Chondrocyte (in vitro differentiated cells): ENCODE measurements at regions not wholly inside any gene's neighbourhood (a gene's known extent, or its start where the extent isn't known, plus 50 kb on each side); places are given as distances from the start of the nearest gene placed in this dataset.

Experiments
- DNase-seq: peaks from one replicate; pipeline ENCODE4 v3.0.0; 2021; ENCODE audit warnings: mixed read lengths, low spot score
- H3K27ac Mint-ChIP-seq: one replicate; pipeline ENCODE4 v1.8.0; 2021; ENCODE audit warnings: mild to moderate bottlenecking, moderate library complexity, mixed read lengths; ENCODE audit not compliant: unreplicated experiment
- H3K27me3 Mint-ChIP-seq: 2 replicates; pipeline ENCODE4 v1.8.0; 2021; ENCODE audit warnings: low read depth, mixed read lengths
- H3K36me3 Mint-ChIP-seq: 2 replicates; pipeline ENCODE4 v1.8.0; 2021; ENCODE audit warnings: low read depth, mixed read lengths
- H3K4me1 Mint-ChIP-seq: 2 replicates; pipeline ENCODE4 v1.8.0; 2021; ENCODE audit warnings: low read depth, mild to moderate bottlenecking, mixed read lengths
- H3K4me3 Mint-ChIP-seq: one replicate; pipeline ENCODE4 v1.8.0; 2021; ENCODE audit warnings: mild to moderate bottlenecking, moderate library complexity, mixed read lengths; ENCODE audit not compliant: unreplicated experiment
- H3K9me3 Mint-ChIP-seq: 2 replicates; pipeline ENCODE4 v1.8.0; 2021; ENCODE audit warnings: low read depth, mixed read lengths
- CTCF ChIP-seq: fragments of 200-600 bp; sonication (generic); IDR thresholded peaks from 2 replicates; pipeline ENCODE4 v1.5.0; 2021; ENCODE audit warnings: antibody characterized with exemption, mild to moderate bottlenecking, moderate library complexity

DNA sequence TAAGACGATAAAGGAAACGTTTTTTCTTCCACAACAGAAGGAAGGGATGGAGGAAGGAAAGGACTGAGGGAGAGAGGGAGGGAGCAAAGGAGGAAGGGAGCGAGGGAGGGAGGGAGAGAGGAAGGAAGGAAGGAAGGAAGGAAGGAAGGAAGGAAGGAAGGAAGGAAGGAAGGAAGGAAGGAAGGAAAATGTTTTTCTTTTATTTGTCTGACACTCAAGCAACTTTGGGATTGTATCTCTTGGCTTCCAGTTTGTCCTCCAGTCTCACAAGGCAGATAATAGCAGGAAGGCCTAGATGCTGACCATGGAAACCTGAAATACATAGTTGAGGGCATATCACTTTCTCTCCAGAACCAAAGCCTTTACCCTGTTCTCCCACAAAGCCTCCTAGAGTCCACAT is 226.7 kb downstream of the ZNF674 start:
- H3K27me3 Mint-ChIP-seq = no peaks in the 10 kb centered on the region
- H3K36me3 Mint-ChIP-seq = no peaks in the 10 kb centered on the region
- H3K4me1 Mint-ChIP-seq = no peaks in the 10 kb centered on the region
- TF ChIP-seq CTCF = no peak
- no peak overlapping the region for H3K27ac Mint-ChIP-seq
- peaks cover 5% of the 10 kb centered on the region for H3K9me3 Mint-ChIP-seq
- no peak overlapping the region for H3K4me3 Mint-ChIP-seq
- no peak for DNase-seq

DNA sequence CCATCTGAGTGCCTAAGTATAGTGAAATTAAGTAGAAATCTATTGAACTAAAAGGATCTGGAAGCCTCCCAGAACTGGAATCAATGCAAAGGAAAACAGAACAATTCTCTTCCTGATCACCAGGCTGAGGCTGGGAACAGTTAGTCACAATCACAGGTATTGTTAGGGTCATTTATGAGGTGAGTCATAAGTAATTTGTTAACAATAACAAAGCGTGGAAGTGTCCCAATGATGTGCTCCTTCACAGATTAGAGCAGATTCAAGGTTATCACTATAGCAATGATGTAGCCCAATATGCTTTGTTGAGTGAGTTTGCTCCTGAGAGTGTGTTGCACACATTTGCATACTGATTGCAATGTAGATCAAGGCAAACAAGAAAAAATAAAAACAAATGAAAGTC is 228.1 kb downstream of the ZNF674 start:
- no peak for DNase-seq
- no peak overlapping the region for H3K27ac Mint-ChIP-seq
- H3K27me3 Mint-ChIP-seq = no peaks in the 10 kb centered on the region
- TF ChIP-seq CTCF = no peak
- H3K36me3 Mint-ChIP-seq = no peaks in the 10 kb centered on the region
- H3K4me1 Mint-ChIP-seq = peaks cover 3% of the 10 kb centered on the region
- no peaks in the 10 kb centered on the region for H3K9me3 Mint-ChIP-seq
- no peak overlapping the region for H3K4me3 Mint-ChIP-seq

DNA sequence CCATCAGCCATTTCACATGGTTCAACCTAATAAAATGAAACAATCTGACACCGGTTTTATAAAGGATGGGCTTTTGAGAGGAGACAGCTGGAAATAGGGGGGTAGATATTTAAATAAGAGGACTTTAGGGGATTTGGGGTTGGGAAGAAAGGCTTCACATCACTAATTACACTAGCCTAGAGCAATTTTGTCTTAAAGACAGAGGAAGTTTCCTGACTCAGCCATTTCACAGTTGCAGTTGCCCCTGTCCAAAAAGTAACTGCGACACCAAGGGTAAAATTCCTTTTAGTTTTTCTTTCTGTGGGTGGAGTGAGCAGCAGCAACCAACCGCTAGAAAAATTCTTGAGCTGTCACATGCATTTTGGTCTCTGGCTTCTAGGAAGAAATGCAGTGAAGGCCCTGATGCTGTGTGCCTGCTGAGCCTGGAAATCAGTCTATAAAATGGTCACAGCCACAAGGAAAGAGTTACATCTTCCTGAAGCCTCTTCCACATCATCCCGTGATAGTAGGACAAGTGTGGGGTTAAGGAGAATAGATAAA is 233.6 kb downstream of the ZNF674 start:
- Mint-ChIP-seq H3K4me1 (peaks cover 16% of the 10 kb centered on the region), H3K36me3 (no peaks in the 10 kb centered on the region), H3K27me3 (no peaks in the 10 kb centered on the region), H3K4me3 (no peak overlapping the region), H3K27ac (peak overlapping the region; percentile 71), H3K9me3 (peaks cover 3% of the 10 kb centered on the region)
- no peak for DNase-seq
- TF ChIP-seq CTCF = no peak

- no peak for TF ChIP-seq CTCF
- H3K36me3 Mint-ChIP-seq = no peaks in the 10 kb centered on the region
- H3K9me3 Mint-ChIP-seq = peaks cover 8% of the 10 kb centered on the region
- H3K27ac Mint-ChIP-seq = peak overlapping the region; percentile 71
- DNase-seq = no peak
- H3K4me1 Mint-ChIP-seq = peaks cover 16% of the 10 kb centered on the region
- H3K4me3 Mint-ChIP-seq = no peak overlapping the region
- no peaks in the 10 kb centered on the region for H3K27me3 Mint-ChIP-seq
These were observed 234.3 kb downstream of the ZNF674 start for GRCh38 chrX:46310815-46311497.

- no peak for TF ChIP-seq CTCF
- H3K4me3 Mint-ChIP-seq = no peak overlapping the region
- peaks cover 21% of the 10 kb centered on the region for H3K9me3 Mint-ChIP-seq
- peaks cover 16% of the 10 kb centered on the region for H3K4me1 Mint-ChIP-seq
- H3K27ac Mint-ChIP-seq = no peak overlapping the region
- peaks cover 4% of the 10 kb centered on the region for H3K36me3 Mint-ChIP-seq
- no peaks in the 10 kb centered on the region for H3K27me3 Mint-ChIP-seq
- no peak for DNase-seq
These were observed 237.1 kb downstream of the ZNF674 start for GRCh38 chrX:46308110-46308509.
